ENCODE measurements at regions not wholly inside any gene's neighbourhood (a gene's known extent, or its start where the extent isn't known, plus 50 kb on each side); places are given as distances from the start of the nearest gene placed in this dataset.

DNA sequence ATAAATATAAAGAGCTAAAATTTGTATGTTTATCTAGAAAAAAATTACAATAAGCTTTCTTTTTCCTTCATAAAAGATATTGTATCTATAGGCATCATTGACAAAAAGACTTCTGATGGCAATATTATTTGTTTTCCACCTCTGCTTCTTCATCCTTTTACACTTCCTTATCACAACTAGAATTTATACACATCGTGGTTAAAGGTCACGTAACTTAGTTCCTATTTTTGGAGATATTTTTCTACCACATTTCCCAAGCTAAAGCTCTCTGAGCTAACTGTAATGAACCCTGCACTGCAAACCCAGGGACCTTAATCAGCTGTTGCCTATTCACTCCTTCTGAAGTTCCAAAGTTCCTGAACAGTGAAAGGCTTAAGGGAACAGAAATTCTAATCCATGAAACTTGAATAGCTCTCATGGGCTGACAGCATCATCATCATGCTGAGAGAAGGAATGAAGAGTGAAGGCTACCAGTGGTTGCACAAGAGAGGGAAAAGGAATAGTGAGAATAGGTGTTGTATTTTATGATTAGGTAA is 106.1 kb upstream of the SLC13A1 start:
- TF ChIP-seq RAD21 (conservative IDR thresholded peaks at IDR 0.05 in 1 of 2, IDR thresholded peaks at IDR 0.05 in 1 of 2) (no peak), EP300 (IDR thresholded peaks at IDR 0.05) (no peak)
- TF ChIP-seq, protein P1, sequence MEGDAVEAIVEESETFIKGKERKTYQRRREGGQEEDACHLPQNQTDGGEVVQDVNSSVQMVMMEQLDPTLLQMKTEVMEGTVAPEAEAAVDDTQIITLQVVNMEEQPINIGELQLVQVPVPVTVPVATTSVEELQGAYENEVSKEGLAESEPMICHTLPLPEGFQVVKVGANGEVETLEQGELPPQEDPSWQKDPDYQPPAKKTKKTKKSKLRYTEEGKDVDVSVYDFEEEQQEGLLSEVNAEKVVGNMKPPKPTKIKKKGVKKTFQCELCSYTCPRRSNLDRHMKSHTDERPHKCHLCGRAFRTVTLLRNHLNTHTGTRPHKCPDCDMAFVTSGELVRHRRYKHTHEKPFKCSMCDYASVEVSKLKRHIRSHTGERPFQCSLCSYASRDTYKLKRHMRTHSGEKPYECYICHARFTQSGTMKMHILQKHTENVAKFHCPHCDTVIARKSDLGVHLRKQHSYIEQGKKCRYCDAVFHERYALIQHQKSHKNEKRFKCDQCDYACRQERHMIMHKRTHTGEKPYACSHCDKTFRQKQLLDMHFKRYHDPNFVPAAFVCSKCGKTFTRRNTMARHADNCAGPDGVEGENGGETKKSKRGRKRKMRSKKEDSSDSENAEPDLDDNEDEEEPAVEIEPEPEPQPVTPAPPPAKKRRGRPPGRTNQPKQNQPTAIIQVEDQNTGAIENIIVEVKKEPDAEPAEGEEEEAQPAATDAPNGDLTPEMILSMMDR (IDR thresholded peaks at IDR 0.05) = no peak

All from A549 (cell line).